ENCODE measurements at regions not wholly inside any gene's neighbourhood (a gene's known extent, or its start where the extent isn't known, plus 50 kb on each side); places are given as distances from the start of the nearest gene placed in this dataset.

GRCh38 chr2:181170256-181170655 lies 189.9 kb downstream of the UBE2E3 start:
- no peak overlapping the region for H3K4me3 ChIP-seq (ENCODE audit: low read depth in 1 of 3, low read length in 3 of 3)
- H3K4me1 ChIP-seq (ENCODE audit: control insufficient read depth in 4 of 4, insufficient read depth in 4 of 4, low read length in 3 of 4), result no peaks in the 10 kb centered on the region
- no peak overlapping the region for H3K27ac ChIP-seq (ENCODE audit: low read depth in 1 of 2, low read length in 2 of 2)
- WGBS, result 74% methylated on average over 2 of the region's 2 CpGs
- no peak overlapping the region for H3K9ac ChIP-seq (ENCODE audit: low read depth in 1 of 2, low read length in 2 of 2)
- H3K36me3 ChIP-seq (ENCODE audit: control insufficient read depth in 4 of 4, insufficient read depth in 3 of 4, low read depth in 1 of 4, low read length in 3 of 4), result no peaks in the 10 kb centered on the region
- no peak for DNase-seq (ENCODE audit: low spot score)
- H3K9me3 ChIP-seq (ENCODE audit: control insufficient read depth in 4 of 4, low read length in 3 of 4), result no peaks in the 10 kb centered on the region
- no peaks in the 10 kb centered on the region for H3K27me3 ChIP-seq (ENCODE audit: control insufficient read depth in 4 of 4, insufficient read depth in 4 of 4, low read length in 3 of 4)
- TF ChIP-seq GABPA (IDR thresholded peaks at IDR 0.05 in 1 of 2, conservative IDR thresholded peaks at IDR 0.05 in 1 of 2), result no peak
- no peak for TF ChIP-seq RXRA (IDR thresholded peaks at IDR 0.05)
- TF ChIP-seq JUND (IDR thresholded peaks at IDR 0.05), result no peak
- TF ChIP-seq RAD21 (IDR thresholded peaks at IDR 0.05), result no peak
- TF ChIP-seq SP1 (IDR thresholded peaks at IDR 0.05), result no peak
- TF ChIP-seq FOXA2 (IDR thresholded peaks at IDR 0.05), result no peak
- no peak for TF ChIP-seq ATF3 (IDR thresholded peaks at IDR 0.05)
- TF ChIP-seq HNF4A (conservative IDR thresholded peaks at IDR 0.05), result no peak
- TF ChIP-seq ZBTB33 (IDR thresholded peaks at IDR 0.05), result no peak
- no peak for TF ChIP-seq FOXA1 (IDR thresholded peaks at IDR 0.05)
- no peak for TF ChIP-seq CTCF (IDR thresholded peaks at IDR 0.05; ENCODE audit: low read depth, low read length, missing input control)
- TF ChIP-seq YY1 (IDR thresholded peaks at IDR 0.05), result no peak
- TF ChIP-seq REST (IDR thresholded peaks at IDR 0.05), result no peak
- no peak for TF ChIP-seq EGR1 (IDR thresholded peaks at IDR 0.05; ENCODE audit: low read depth in 2 of 2)
- TF ChIP-seq NR2F2 (IDR thresholded peaks at IDR 0.05), result no peak
- no peak for TF ChIP-seq TAF1 (conservative IDR thresholded peaks at IDR 0.05)
- no peak for TF ChIP-seq MAX (IDR thresholded peaks at IDR 0.05)
- no peak for TF ChIP-seq HNF4G (IDR thresholded peaks at IDR 0.05)
